SK-MEL-5 (cell line): ENCODE measurements at regions not wholly inside any gene's neighbourhood (a gene's known extent, or its start where the extent isn't known, plus 50 kb on each side); places are given as distances from the start of the nearest gene placed in this dataset.

Experiments
- DNase-seq: peaks from one replicate; pipeline ENCODE4 v3.0.0-alpha.2; 2016; ENCODE audit warnings: low read depth, low spot score
- in situ Hi-C: cut with HindIII; loops from 2 replicates; pipeline ENCODE4 v1.10.0; 2016; ENCODE audit warnings: low sequenced_read_pairs, high pct_unique_total_duplicates, low pct_unique_long_range_greater_than_20kb

DNA sequence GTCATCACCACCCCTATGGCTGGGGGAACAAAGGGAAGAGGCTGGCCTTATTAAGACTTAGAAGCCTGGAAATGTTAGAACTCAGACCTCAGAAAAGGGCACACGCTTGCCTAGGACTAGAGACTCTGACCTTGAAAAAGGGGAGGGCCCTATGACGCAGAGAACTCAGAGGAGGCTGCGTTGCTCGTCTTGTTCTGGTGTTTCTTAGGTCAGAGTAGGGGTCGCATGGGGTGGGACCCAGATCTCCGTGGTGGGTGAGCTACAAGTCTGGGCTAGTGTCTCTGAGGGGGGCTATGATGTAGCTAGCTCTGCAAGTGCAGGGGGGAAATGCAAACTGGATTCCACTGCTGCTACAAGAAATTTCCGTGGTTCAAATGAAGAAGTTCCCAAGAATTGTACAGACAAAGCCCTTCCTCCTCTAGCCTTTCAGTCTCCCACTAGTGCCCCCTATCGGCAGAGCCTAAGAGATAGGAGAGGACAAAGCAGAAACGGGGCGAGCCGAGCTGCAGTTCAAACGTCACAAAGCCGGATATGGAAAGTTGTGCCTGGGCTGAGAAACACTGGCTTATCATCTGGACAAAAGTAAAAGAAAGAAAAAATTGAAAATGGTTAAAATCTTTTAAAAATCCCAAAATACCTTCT lies 392.9 kb upstream of the ROBO2 start:
- DNase-seq = peak; percentile 33
- in situ Hi-C loops = no loop called here

- DNase-seq = peak; percentile 73
- in situ Hi-C loops = no loop called here
Measured at GRCh38 chr3:76651784-76652183, 388.1 kb upstream of the ROBO2 start.

- in situ Hi-C loops = no loop called here
- no peak for DNase-seq
Measured at GRCh38 chr3:76652524-76652923, 387.4 kb upstream of the ROBO2 start.

DNA sequence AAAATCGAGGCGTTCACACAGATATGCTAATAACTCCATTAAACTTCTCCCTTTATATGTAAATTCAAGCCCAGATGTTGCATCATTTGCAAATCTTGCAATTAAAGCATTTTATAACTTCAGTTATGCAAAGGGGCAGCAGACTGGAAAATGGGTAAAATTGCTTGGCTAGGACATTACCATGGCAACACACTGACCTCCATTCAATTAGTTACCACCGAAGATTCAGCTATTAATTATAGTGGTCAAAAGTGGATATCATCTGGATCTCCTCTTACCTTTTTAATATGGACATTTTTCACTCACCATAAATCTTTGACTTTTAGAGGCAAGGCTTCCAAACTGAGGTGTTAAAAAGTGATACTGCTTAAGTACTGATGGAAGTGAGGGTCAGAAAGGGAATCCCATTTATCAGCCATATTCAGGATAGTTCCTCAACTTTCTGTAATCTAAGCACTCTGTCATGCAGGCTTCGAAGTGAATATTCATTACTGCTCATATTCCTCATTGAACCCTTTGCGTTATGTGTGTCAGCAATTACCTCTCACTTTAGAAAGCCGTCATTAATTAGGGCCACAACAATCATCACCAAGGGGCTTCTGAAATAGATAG lies 386.2 kb upstream of the ROBO2 start:
- no peak for DNase-seq
- in situ Hi-C loops = no loop called here

DNA sequence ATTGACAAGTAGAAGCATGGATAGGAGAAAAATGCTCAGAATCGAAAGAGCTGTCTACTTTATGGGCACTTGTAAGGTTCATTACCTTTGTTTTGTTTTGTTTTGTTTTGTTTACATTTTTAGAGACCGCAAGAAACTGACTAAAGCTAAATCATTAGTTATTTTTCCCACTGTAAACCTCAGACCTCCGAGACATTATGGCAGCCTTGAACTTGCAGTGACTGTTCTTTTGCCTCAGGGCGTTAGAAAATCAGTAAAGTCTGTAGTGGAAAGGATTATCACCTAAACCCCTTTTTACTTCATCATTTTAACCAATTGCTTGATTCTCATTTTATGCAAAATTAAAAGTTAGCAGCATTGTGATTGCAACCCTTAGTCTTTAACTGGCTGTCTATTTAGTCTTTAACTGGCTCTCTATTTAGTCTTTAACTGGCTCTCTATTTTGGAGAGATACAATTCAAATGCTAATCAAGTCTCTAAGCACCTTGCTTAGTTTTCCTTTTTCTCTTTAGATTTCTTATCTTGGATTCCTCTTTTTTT lies 383.3 kb upstream of the ROBO2 start:
- DNase-seq = no peak
- in situ Hi-C loops = no loop called here

GRCh38 chr3:76657909-76658308 lies 382.0 kb upstream of the ROBO2 start:
- no peak for DNase-seq
- in situ Hi-C loops = no loop called here

DNA sequence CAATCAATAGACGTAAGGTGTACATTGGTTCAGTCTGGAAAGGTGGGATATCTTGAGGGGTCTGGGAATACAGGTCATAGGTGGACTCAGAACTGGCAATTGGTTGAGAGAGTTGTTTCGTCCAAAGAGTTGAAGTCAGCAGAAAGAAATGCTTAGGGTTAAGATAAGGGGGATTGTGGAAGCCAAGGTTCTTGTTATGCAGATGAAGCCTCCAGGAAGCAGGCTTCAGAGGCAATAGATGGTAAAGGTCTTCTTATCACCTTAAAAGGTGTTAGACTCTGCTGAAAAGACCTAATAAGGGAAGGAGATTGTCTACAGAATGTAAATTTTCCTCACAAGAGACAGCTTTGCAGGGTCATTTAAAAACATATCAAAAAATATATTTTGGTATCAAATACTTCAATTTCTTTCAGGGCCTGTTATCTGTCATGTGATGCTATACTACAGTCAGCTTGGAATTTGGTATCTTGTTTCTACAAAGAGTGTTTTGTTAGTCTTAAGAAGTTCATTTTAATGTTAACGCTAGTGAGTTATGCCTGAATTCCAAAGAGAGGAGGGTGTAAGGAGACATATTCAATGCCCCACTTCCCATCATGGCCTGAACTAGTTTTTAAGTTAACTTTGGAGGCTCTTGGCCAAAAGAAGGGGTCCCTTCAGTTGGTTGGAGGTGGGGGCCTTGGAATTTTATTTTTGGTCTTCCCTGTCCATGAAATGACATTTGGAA lies 378.2 kb upstream of the ROBO2 start:
- DNase-seq = peak; percentile 14
- in situ Hi-C loops = no loop called here

DNA sequence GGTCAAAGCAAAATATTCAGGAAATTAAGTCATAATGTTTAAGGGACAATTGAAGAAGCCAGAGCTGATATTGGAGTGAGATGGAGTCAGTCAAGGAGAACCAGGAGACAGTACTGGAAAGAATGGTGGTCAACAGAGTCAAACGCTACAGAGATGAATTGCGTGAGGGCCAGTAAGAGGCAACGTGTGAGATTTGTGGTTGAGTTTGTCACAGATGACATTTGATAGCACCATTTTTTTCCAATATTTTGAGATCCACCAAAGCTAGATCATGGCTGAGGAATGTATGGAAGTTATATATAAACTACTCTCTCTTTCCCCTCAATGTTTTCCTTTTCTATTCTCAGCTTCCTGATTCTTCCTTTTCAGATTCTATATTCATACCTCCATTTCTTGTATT lies 375.1 kb upstream of the ROBO2 start:
- in situ Hi-C loops = no loop called here
- no peak for DNase-seq

DNA sequence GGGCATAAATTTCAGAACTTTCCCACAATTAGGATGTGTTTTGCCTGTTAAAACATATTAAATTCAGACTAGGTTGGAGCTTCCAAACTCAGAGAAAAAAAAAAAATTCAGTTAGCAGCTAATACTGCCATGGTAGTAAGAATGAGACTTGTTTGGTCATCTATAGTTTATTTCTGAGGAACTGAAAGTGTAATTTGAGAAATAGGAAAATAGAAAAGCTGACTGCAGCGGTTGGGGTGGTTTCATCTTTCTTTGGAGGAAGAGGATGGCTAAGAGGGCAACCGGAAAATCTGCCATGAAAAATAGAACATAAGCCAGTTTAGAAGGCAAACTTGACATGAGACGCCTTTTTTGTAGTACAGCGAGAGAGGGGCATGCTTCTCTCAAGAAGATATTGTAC lies 371.2 kb upstream of the ROBO2 start:
- in situ Hi-C loops = no loop called here
- no peak for DNase-seq

- no peak for DNase-seq
- in situ Hi-C loops = no loop called here
Measured at GRCh38 chr3:76669322-76669721, 370.6 kb upstream of the ROBO2 start.

DNA sequence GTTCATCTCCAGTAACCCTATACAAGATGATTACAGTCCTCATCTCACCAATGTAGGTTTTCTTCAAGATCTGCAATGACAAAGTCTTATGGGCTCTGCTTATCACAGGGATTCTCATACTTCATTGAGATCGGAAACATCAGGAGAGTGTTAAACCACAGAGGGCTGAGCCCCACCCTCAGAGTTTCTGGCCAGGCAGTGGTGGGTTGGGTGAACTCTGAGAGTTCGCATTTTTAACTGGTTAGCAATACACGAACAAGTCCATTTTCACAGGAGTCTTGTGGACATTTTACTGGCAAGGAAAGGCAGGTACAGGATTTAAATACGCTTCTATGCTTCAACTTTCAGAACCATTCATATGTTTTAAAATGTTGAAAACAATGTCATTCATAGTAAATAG lies 366.7 kb upstream of the ROBO2 start:
- DNase-seq = no peak
- in situ Hi-C loops = no loop called here

DNA sequence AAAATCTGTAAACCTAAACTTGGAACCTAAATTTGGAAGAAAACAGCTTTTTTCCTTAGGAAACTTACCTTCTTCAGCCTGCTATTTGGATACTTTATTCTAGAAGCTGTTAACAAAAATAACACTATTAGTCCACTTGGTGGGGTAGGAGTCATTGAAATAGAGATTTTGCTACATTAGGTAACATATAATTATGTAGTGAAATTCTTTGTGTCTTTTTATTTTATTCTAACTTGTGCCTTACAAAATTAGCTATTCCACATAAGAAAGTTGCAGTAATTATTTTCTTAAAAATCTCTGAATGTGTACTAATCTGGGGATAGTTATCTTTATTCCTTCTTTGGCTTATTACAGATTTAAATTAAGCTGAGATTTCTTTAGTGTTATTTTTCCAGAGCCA lies 360.4 kb upstream of the ROBO2 start:
- in situ Hi-C loops = no loop called here
- DNase-seq = peak; percentile 28

DNA sequence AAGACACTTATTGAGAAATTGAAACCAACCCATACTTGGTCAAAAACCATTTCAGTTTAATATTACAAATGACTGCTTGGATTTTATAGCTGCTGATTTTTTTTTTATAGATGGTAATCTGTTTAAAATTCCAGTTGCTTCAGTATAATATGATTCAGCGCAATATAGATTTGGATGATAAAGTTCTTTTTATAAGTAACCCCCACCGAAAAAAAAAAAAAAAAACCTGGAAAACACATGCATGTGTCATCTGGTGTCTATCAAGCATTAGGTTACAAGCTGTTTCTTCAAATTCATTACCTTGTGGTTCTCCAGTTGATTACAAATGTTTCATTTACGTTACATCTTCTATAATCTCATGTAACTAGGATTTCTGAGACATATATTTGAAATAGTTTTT lies 356.6 kb upstream of the ROBO2 start:
- no peak for DNase-seq
- in situ Hi-C loops = no loop called here

- DNase-seq = no peak
- in situ Hi-C loops = no loop called here
Measured at GRCh38 chr3:76684946-76685345, 355.0 kb upstream of the ROBO2 start.

- in situ Hi-C loops = no loop called here
- no peak for DNase-seq
Measured at GRCh38 chr3:76685858-76686257, 354.0 kb upstream of the ROBO2 start.

DNA sequence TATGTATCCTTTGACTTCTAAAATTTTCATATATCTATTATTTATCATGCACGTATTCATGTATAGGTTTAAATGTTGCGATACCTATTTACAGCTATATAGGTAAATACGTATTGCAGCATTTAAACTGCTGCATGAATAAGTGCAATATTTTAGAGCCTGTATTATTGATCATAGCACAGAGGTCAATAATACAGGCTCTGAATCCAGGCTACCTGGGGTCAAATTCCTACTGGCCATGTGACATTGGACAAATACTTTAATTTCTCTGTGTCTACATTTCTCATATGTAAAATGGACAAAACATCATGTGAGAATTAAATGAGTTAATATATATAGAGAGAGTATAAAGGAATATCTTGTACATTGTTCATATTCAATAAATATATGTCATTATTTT lies 352.9 kb upstream of the ROBO2 start:
- no peak for DNase-seq
- in situ Hi-C loops = no loop called here

DNA sequence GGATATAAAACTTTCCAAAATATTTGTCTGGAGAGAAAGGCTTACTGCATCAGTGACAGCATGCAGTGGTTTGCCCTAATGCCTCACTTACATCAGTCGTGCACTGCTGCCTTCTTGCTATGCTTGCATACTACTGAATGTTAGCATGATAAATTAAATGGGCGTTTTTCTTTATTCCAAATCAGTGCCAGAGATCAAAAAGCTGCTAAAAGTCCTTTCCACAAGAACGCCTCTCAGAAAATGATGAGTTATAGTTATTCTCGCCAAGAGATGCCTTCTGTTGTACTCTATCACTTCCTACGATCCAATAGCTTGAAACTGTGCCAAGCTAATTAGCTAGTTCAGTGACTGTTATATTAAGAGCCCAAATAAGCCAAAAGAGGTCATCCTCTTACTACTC lies 345.8 kb upstream of the ROBO2 start:
- in situ Hi-C loops = no loop called here
- no peak for DNase-seq

DNA sequence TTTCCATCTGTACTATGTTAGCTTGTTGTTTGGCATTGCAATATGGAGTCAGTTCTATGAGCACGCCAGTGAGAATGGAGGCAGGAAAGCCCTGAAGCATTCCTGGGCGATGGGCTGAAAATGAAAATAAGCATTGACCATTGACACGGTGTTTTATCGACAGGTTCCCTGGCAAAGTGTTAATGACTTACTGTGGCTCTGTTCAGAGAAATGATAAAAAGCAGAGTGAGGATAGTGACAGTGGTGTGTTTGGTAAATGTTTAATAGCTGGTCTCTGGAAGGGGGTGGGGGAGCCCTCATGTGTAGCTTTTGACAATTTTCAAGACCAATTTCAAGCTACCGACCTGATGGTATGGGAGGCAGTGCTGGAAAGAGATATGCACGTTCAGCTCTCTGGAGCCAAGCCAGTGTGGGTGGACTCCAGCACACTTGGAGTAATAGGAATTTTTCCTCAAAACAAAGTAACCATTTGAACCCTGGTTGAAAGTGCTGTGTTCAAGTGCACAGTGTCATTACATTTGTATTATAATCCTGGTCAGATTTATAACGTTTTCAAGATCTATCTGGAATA lies 341.7 kb upstream of the ROBO2 start:
- DNase-seq = no peak
- in situ Hi-C loops = no loop called here

DNA sequence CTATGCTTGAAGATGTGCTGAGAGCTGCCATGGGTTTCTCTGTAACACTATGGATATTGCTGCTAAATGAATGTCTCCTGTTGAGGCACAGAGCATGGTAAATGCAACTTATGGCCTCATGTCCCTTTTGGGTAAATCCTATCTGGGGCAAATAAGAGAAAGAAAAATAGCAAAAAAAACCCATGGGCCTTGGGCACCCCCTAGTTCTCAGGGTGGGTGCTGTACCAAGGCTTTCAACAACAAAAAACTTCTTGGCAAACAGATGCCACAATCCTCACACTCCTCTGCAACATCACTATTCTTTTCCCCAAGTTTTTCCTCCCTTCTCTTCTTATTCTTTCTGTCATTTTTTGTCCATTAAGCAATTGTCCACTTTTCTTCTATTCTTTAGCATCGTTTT lies 340.1 kb upstream of the ROBO2 start:
- no peak for DNase-seq
- in situ Hi-C loops = no loop called here
